HEK293 (cell line): ENCODE measurements at regions not wholly inside any gene's neighbourhood (a gene's known extent, or its start where the extent isn't known, plus 50 kb on each side); places are given as distances from the start of the nearest gene placed in this dataset.

Source experiments
- TF ChIP-seq, protein P1 (sequence below): fragments of 450-650 bp; formaldehyde crosslinking; IDR thresholded peaks from 2 replicates; pipeline ENCODE4 v1.5.1; 2016; ENCODE audit warnings: missing biosample characterization, missing genetic modification characterization
- TF ChIP-seq, protein P2 (sequence below): fragments of 450-650 bp; formaldehyde crosslinking; IDR thresholded peaks from 2 replicates; pipeline ENCODE4 v1.5.1; 2016; ENCODE audit warnings: missing biosample characterization, missing genetic modification characterization

DNA sequence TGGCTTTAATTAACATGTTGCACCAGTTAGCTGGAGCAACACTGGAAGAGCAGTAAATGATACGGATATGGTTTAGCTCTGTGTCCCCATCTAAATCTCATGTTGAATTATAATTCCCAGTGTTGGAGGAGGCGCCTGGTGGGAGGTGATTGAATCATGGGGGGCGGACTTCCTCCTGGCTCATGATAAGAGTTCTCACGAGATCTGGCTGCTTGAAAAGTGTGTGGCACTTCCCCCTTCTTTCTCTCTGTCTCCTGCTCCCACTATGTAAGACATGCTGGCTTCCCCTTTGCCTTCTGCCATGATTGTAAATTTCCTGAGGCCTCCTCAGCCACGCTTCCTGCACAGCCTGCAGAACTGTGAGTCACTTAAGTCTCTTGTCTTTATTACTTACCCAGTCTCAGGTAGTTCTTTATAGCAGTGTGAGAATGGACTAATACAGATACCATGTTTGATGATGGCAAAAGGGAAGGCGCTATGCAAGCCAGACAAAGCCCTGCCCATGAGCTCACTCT lies 963.6 kb downstream of the SOCS6 start:
- TF ChIP-seq, protein P1, sequence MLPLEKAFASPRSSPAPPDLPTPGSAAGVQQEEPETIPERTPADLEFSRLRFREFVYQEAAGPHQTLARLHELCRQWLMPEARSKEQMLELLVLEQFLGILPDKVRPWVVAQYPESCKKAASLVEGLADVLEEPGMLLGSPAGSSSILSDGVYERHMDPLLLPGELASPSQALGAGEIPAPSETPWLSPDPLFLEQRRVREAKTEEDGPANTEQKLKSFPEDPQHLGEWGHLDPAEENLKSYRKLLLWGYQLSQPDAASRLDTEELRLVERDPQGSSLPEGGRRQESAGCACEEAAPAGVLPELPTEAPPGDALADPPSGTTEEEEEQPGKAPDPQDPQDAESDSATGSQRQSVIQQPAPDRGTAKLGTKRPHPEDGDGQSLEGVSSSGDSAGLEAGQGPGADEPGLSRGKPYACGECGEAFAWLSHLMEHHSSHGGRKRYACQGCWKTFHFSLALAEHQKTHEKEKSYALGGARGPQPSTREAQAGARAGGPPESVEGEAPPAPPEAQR (tag by site-specific recombination), result no peak
- TF ChIP-seq, protein P2, sequence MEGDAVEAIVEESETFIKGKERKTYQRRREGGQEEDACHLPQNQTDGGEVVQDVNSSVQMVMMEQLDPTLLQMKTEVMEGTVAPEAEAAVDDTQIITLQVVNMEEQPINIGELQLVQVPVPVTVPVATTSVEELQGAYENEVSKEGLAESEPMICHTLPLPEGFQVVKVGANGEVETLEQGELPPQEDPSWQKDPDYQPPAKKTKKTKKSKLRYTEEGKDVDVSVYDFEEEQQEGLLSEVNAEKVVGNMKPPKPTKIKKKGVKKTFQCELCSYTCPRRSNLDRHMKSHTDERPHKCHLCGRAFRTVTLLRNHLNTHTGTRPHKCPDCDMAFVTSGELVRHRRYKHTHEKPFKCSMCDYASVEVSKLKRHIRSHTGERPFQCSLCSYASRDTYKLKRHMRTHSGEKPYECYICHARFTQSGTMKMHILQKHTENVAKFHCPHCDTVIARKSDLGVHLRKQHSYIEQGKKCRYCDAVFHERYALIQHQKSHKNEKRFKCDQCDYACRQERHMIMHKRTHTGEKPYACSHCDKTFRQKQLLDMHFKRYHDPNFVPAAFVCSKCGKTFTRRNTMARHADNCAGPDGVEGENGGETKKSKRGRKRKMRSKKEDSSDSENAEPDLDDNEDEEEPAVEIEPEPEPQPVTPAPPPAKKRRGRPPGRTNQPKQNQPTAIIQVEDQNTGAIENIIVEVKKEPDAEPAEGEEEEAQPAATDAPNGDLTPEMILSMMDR (tag by site-specific recombination), result no peak
